Endothelial cell (in vitro differentiated cells): ENCODE measurements at regions not wholly inside any gene's neighbourhood (a gene's known extent, or its start where the extent isn't known, plus 50 kb on each side); places are given as distances from the start of the nearest gene placed in this dataset.

Source experiments
- DNase-seq: peaks from one replicate; pipeline ENCODE4 v3.0.0; 2021; ENCODE audit warnings: low spot score
- H3K27ac Mint-ChIP-seq: one replicate; pipeline ENCODE4 v1.8.0; 2021; ENCODE audit warnings: mixed read lengths, inconsistent platforms; ENCODE audit not compliant: unreplicated experiment
- H3K27me3 Mint-ChIP-seq: one replicate; pipeline ENCODE4 v1.8.0; 2021; ENCODE audit warnings: mild to moderate bottlenecking, moderate library complexity, mixed read lengths, inconsistent platforms; ENCODE audit not compliant: unreplicated experiment
- H3K36me3 Mint-ChIP-seq: one replicate; pipeline ENCODE4 v1.8.0; 2021; ENCODE audit warnings: mild to moderate bottlenecking, low read depth, mixed read lengths, inconsistent platforms; ENCODE audit not compliant: unreplicated experiment
- H3K4me1 Mint-ChIP-seq: one replicate; pipeline ENCODE4 v1.8.0; 2021; ENCODE audit warnings: mild to moderate bottlenecking, mixed read lengths, inconsistent platforms; ENCODE audit not compliant: unreplicated experiment
- H3K4me3 Mint-ChIP-seq: one replicate; pipeline ENCODE4 v1.8.0; 2021; ENCODE audit warnings: mild to moderate bottlenecking, mixed read lengths, inconsistent platforms; ENCODE audit not compliant: unreplicated experiment
- H3K9me3 Mint-ChIP-seq: one replicate; pipeline ENCODE4 v1.8.0; 2021; ENCODE audit warnings: mixed read lengths, inconsistent platforms; ENCODE audit not compliant: unreplicated experiment
- CTCF ChIP-seq: fragments of 200-600 bp; sonication (generic); IDR thresholded peaks from one replicate; pipeline ENCODE4 v1.5.0; 2021; ENCODE audit warnings: antibody characterized with exemption; ENCODE audit not compliant: unreplicated experiment

- Mint-ChIP-seq H3K27me3 (no peaks in the 10 kb centered on the region), H3K27ac (no peak overlapping the region), H3K36me3 (no peaks in the 10 kb centered on the region), H3K9me3 (no peaks in the 10 kb centered on the region), H3K4me3 (no peak overlapping the region), H3K4me1 (no peaks in the 10 kb centered on the region)
- no peak for DNase-seq
- TF ChIP-seq CTCF: no peak
Measured at GRCh38 chrX:5082705-5083104, 1146.0 kb downstream of the NLGN4X start.

GRCh38 chrX:5080791-5081190 is 1147.9 kb downstream of the NLGN4X start:
- no peak for DNase-seq
- H3K9me3 Mint-ChIP-seq: no peaks in the 10 kb centered on the region
- no peak overlapping the region for H3K27ac Mint-ChIP-seq
- no peaks in the 10 kb centered on the region for H3K4me1 Mint-ChIP-seq
- H3K36me3 Mint-ChIP-seq: no peaks in the 10 kb centered on the region
- no peak for TF ChIP-seq CTCF
- no peak overlapping the region for H3K4me3 Mint-ChIP-seq
- H3K27me3 Mint-ChIP-seq: no peaks in the 10 kb centered on the region

- Mint-ChIP-seq H3K27me3 (no peaks in the 10 kb centered on the region), H3K9me3 (no peaks in the 10 kb centered on the region), H3K4me3 (no peak overlapping the region), H3K27ac (no peak overlapping the region), H3K36me3 (no peaks in the 10 kb centered on the region), H3K4me1 (peaks cover 4% of the 10 kb centered on the region)
- DNase-seq: no peak
- TF ChIP-seq CTCF: no peak
Measured at GRCh38 chrX:5068550-5068949, 1160.1 kb downstream of the NLGN4X start.

GRCh38 chrX:5057786-5058185 is 1170.9 kb downstream of the NLGN4X start:
- Mint-ChIP-seq H3K27ac (no peak overlapping the region), H3K27me3 (peaks cover 2% of the 10 kb centered on the region), H3K9me3 (no peaks in the 10 kb centered on the region), H3K4me3 (no peak overlapping the region), H3K36me3 (no peaks in the 10 kb centered on the region), H3K4me1 (no peaks in the 10 kb centered on the region)
- no peak for TF ChIP-seq CTCF
- no peak for DNase-seq

- DNase-seq: no peak
- TF ChIP-seq CTCF: no peak
- Mint-ChIP-seq H3K4me3 (no peak overlapping the region), H3K4me1 (no peaks in the 10 kb centered on the region), H3K27me3 (peaks cover 2% of the 10 kb centered on the region), H3K27ac (no peak overlapping the region), H3K36me3 (no peaks in the 10 kb centered on the region), H3K9me3 (no peaks in the 10 kb centered on the region)
Measured at GRCh38 chrX:5054852-5055251, 1173.8 kb downstream of the NLGN4X start.
